SU-DHL-6 (cell line): ENCODE measurements at regions not wholly inside any gene's neighbourhood (a gene's known extent, or its start where the extent isn't known, plus 50 kb on each side); places are given as distances from the start of the nearest gene placed in this dataset.

ENCODE experiments used
- H2AFZ ChIP-seq: fragments of 200-600 bp; sonication (generic); 2 replicates; pipeline ENCODE4 v1.6.1; 2014; ENCODE audit warnings: low read depth, mild to moderate bottlenecking, moderate library complexity, mixed read lengths, antibody characterized with exemption, low read length; ENCODE audit not compliant: severe bottlenecking
- H3F3A ChIP-seq: fragments of 200-600 bp; shearing (Covaris generic); 2 replicates; pipeline ENCODE4 v1.6.0; 2016; ENCODE audit warnings: antibody characterized with exemption, mild to moderate bottlenecking; ENCODE audit not compliant: insufficient read depth
- H3K27ac ChIP-seq: fragments of 200-600 bp; sonication (generic); 2 replicates; pipeline ENCODE4 v1.5.1; 2016; ENCODE audit warnings: low read depth, mild to moderate bottlenecking, low read length, moderate library complexity, mixed read lengths
- H3K27me3 ChIP-seq: fragments of 200-600 bp; sonication (generic), shearing (Covaris generic); 2 replicates; pipeline ENCODE4 v1.6.0; 2014; ENCODE audit warnings: mild to moderate bottlenecking, low read length
- H3K36me3 ChIP-seq: fragments of 200-600 bp; sonication (generic); 2 replicates; pipeline ENCODE4 v1.6.1; 2014; ENCODE audit warnings: mild to moderate bottlenecking, low read length, mixed read lengths
- H3K4me2 ChIP-seq: fragments of 300-600, 200-600 bp; shearing (Covaris generic), sonication (generic); 2 replicates; pipeline ENCODE4 v1.6.0; 2014; ENCODE audit warnings: low read length, low read depth, mild to moderate bottlenecking; ENCODE audit not compliant: poor library complexity, severe bottlenecking
- H3K4me3 ChIP-seq: fragments of 200-600 bp; sonication (generic); 2 replicates; pipeline ENCODE4 v1.5.1; 2014; ENCODE audit warnings: antibody characterized with exemption, low read length, mild to moderate bottlenecking, mixed read lengths; ENCODE audit not compliant: insufficient read depth, poor library complexity, severe bottlenecking
- H3K79me2 ChIP-seq: fragments of 200-600 bp; sonication (generic); 2 replicates; pipeline ENCODE4 v1.6.1; 2014; ENCODE audit warnings: mild to moderate bottlenecking, low read length, moderate library complexity; ENCODE audit not compliant: insufficient read depth
- H3K9ac ChIP-seq: fragments of 200-600 bp; sonication (generic); 2 replicates; pipeline ENCODE4 v1.7.0; 2014; ENCODE audit warnings: mild to moderate bottlenecking, low read length
- H3K9me2 ChIP-seq: fragments of 200-600 bp; sonication (generic); replicated peaks from 2 replicates; pipeline ENCODE4 v1.6.1; 2014; ENCODE audit warnings: low read length; ENCODE audit not compliant: insufficient read depth
- H3K9me3 ChIP-seq: fragments of 200-600 bp; sonication (generic); 2 replicates; pipeline ENCODE4 v1.6.1; 2014; ENCODE audit warnings: low read length, mixed read lengths; ENCODE audit not compliant: insufficient read depth
- H4K20me1 ChIP-seq: fragments of 200-600 bp; sonication (generic); 2 replicates; pipeline ENCODE4 v1.6.1; 2014; ENCODE audit warnings: low read depth, mild to moderate bottlenecking, antibody characterized with exemption, low read length, moderate library complexity, mixed read lengths
- CTCF ChIP-seq: fragments of 200-600 bp; sonication (generic); IDR thresholded peaks from one replicate; pipeline ENCODE4 v1.5.1; 2017; ENCODE audit warnings: antibody characterized with exemption, mild to moderate bottlenecking, low read length, moderate library complexity; ENCODE audit not compliant: insufficient read depth, poor library complexity, severe bottlenecking
- EZH2phosphoT487 ChIP-seq: fragments of 200-600 bp; sonication (generic), shearing (Covaris generic); conservative IDR thresholded peaks from 2 replicates; pipeline ENCODE4 v1.6.1; 2018; ENCODE audit warnings: mild to moderate bottlenecking, antibody characterized with exemption, low read length, moderate library complexity, mixed read lengths

- Histone ChIP-seq H4K20me1 (no peaks in the 10 kb centered on the region), H3K9me2 (no peaks in the 10 kb centered on the region), H3F3A (no peaks in the 10 kb centered on the region), H3K4me3 (no peak overlapping the region), H3K4me2 (no peak overlapping the region), H3K9ac (no peak overlapping the region), H3K27ac (no peak overlapping the region), H3K79me2 (no peaks in the 10 kb centered on the region), H3K27me3 (no peaks in the 10 kb centered on the region), H3K9me3 (no peaks in the 10 kb centered on the region), H2AFZ (no peak overlapping the region), H3K36me3 (no peaks in the 10 kb centered on the region)
- TF ChIP-seq EZH2phosphoT487 (no peak), CTCF (no peak)
These were observed 261.0 kb upstream of the NDST3 start for GRCh38 chr4:117773064-117773936.

DNA sequence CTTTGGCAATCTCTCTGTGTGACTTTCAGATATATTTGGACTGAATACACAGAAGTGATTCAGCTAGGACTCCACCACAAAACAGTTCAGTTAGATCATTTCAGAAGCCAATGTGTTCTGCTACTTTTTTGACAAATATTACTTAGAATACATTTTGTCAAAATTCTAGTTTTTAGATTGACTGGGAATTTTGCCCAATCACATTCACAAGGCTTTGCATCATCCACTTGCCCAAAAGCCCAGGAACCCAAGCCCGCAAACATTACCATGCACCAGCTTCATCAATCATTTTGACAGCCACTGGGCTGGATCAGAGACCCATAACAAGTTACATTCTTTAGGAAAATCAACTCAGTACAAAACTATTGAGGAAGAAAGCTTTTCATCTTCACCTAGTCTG, 256.6 kb upstream of the NDST3 start:
- Histone ChIP-seq H3K27me3 (no peaks in the 10 kb centered on the region), H3K4me3 (no peak overlapping the region), H3K27ac (no peak overlapping the region), H2AFZ (no peak overlapping the region), H3K4me2 (no peak overlapping the region), H3K36me3 (no peaks in the 10 kb centered on the region), H3K79me2 (no peaks in the 10 kb centered on the region), H3K9me3 (no peaks in the 10 kb centered on the region), H4K20me1 (no peaks in the 10 kb centered on the region), H3F3A (no peaks in the 10 kb centered on the region), H3K9me2 (no peaks in the 10 kb centered on the region), H3K9ac (no peak overlapping the region)
- TF ChIP-seq EZH2phosphoT487 = no peak
- no peak for TF ChIP-seq CTCF

GRCh38 chr4:117783716-117784115, 250.6 kb upstream of the NDST3 start:
- no peaks in the 10 kb centered on the region for H3K9me3 ChIP-seq
- H3K36me3 ChIP-seq = no peaks in the 10 kb centered on the region
- H3K9ac ChIP-seq = no peak overlapping the region
- H3K4me3 ChIP-seq = no peak overlapping the region
- no peak overlapping the region for H3K4me2 ChIP-seq
- no peaks in the 10 kb centered on the region for H3K79me2 ChIP-seq
- H3K27ac ChIP-seq = no peak overlapping the region
- no peak overlapping the region for H2AFZ ChIP-seq
- no peak for TF ChIP-seq EZH2phosphoT487
- TF ChIP-seq CTCF = no peak
- no peaks in the 10 kb centered on the region for H4K20me1 ChIP-seq
- no peaks in the 10 kb centered on the region for H3K27me3 ChIP-seq
- H3K9me2 ChIP-seq = no peaks in the 10 kb centered on the region
- no peaks in the 10 kb centered on the region for H3F3A ChIP-seq
